ENCODE measurements at regions not wholly inside any gene's neighbourhood (a gene's known extent, or its start where the extent isn't known, plus 50 kb on each side); places are given as distances from the start of the nearest gene placed in this dataset.

- Histone ChIP-seq H3K27me3 (ENCODE audit: low read length) (no peaks in the 10 kb centered on the region), H3K27ac (ENCODE audit: low read length) (no peak overlapping the region), H2AFZ (ENCODE audit: low read length) (no peak overlapping the region), H3K9me3 (ENCODE audit: low read length) (peaks cover 17% of the 10 kb centered on the region), H3K36me3 (ENCODE audit: insufficient read depth, low read length) (no peaks in the 10 kb centered on the region), H3K9me2 (replicated peaks; ENCODE audit: insufficient read depth, low read length) (no peaks in the 10 kb centered on the region), H3K79me2 (ENCODE audit: low read length) (no peaks in the 10 kb centered on the region), H3K4me2 (ENCODE audit: low read depth, low read length, poor library complexity, severe bottlenecking) (no peak overlapping the region), H3K9ac (ENCODE audit: low read length) (no peak overlapping the region), H3K4me3 (ENCODE audit: low read length) (no peak overlapping the region), H4K20me1 (ENCODE audit: insufficient read depth, low read depth, low read length) (no peaks in the 10 kb centered on the region), H3K4me1 (ENCODE audit: low read length) (no peaks in the 10 kb centered on the region)
- DNase-seq, result no peak
These were observed 968.7 kb upstream of the SLC10A2 start for GRCh38 chr13:104034891-104035290.

GRCh38 chr13:104025303-104025702 is 959.1 kb upstream of the SLC10A2 start:
- Histone ChIP-seq H3K9ac (ENCODE audit: low read length) (no peak overlapping the region), H3K9me2 (replicated peaks; ENCODE audit: insufficient read depth, low read length) (no peaks in the 10 kb centered on the region), H3K27me3 (ENCODE audit: low read length) (no peaks in the 10 kb centered on the region), H2AFZ (ENCODE audit: low read length) (no peak overlapping the region), H3K27ac (ENCODE audit: low read length) (no peak overlapping the region), H3K36me3 (ENCODE audit: insufficient read depth, low read length) (no peaks in the 10 kb centered on the region), H3K9me3 (ENCODE audit: low read length) (peaks cover 45% of the 10 kb centered on the region), H4K20me1 (ENCODE audit: insufficient read depth, low read depth, low read length) (no peaks in the 10 kb centered on the region), H3K79me2 (ENCODE audit: low read length) (no peaks in the 10 kb centered on the region), H3K4me1 (ENCODE audit: low read length) (no peaks in the 10 kb centered on the region), H3K4me2 (ENCODE audit: low read depth, low read length, poor library complexity, severe bottlenecking) (no peak overlapping the region), H3K4me3 (ENCODE audit: low read length) (no peak overlapping the region)
- DNase-seq, result no peak

- Histone ChIP-seq H3K4me1 (ENCODE audit: low read length) (no peaks in the 10 kb centered on the region), H3K27me3 (ENCODE audit: low read length) (no peaks in the 10 kb centered on the region), H3K27ac (ENCODE audit: low read length) (no peak overlapping the region), H3K9ac (ENCODE audit: low read length) (no peak overlapping the region), H3K9me3 (ENCODE audit: low read length) (peaks cover 45% of the 10 kb centered on the region), H4K20me1 (ENCODE audit: insufficient read depth, low read depth, low read length) (no peaks in the 10 kb centered on the region), H3K36me3 (ENCODE audit: insufficient read depth, low read length) (no peaks in the 10 kb centered on the region), H3K9me2 (replicated peaks; ENCODE audit: insufficient read depth, low read length) (no peaks in the 10 kb centered on the region), H3K4me2 (ENCODE audit: low read depth, low read length, poor library complexity, severe bottlenecking) (no peak overlapping the region), H3K4me3 (ENCODE audit: low read length) (no peak overlapping the region), H3K79me2 (ENCODE audit: low read length) (no peaks in the 10 kb centered on the region), H2AFZ (ENCODE audit: low read length) (no peak overlapping the region)
- DNase-seq, result no peak
These were observed 958.4 kb upstream of the SLC10A2 start for GRCh38 chr13:104024416-104025170.

- Histone ChIP-seq H3K79me2 (ENCODE audit: low read length) (no peaks in the 10 kb centered on the region), H3K4me3 (ENCODE audit: low read length) (no peak overlapping the region), H3K9me2 (replicated peaks; ENCODE audit: insufficient read depth, low read length) (no peaks in the 10 kb centered on the region), H4K20me1 (ENCODE audit: insufficient read depth, low read depth, low read length) (no peaks in the 10 kb centered on the region), H3K9me3 (ENCODE audit: low read length) (peaks cover 39% of the 10 kb centered on the region), H3K4me2 (ENCODE audit: low read depth, low read length, poor library complexity, severe bottlenecking) (no peak overlapping the region), H3K27ac (ENCODE audit: low read length) (no peak overlapping the region), H3K36me3 (ENCODE audit: insufficient read depth, low read length) (no peaks in the 10 kb centered on the region), H3K9ac (ENCODE audit: low read length) (no peak overlapping the region), H3K4me1 (ENCODE audit: low read length) (no peaks in the 10 kb centered on the region), H3K27me3 (ENCODE audit: low read length) (no peaks in the 10 kb centered on the region), H2AFZ (ENCODE audit: low read length) (no peak overlapping the region)
- DNase-seq, result no peak
These were observed 955.7 kb upstream of the SLC10A2 start for GRCh38 chr13:104021806-104022397.

DNA sequence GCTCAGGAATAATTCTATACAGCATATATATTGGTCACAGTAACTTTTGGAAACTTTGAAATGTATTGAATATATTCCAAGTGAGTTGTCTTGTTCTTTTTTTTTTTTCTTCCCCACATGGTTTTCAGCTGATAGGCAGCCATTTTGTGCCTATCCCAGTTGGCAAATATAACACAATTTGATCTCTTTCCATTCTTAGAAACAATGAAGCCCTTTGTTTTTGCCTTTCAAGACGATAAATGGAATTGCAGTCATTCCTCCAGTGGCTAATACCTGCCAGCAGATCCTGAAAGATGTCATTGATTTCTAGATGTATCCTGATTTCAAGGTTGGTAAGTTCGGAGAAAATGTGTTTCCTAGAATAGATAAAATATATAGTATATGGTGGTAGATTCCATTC is 951.1 kb upstream of the SLC10A2 start:
- DNase-seq, result no peak
- Histone ChIP-seq H2AFZ (ENCODE audit: low read length) (no peak overlapping the region), H3K27me3 (ENCODE audit: low read length) (no peaks in the 10 kb centered on the region), H3K4me3 (ENCODE audit: low read length) (no peak overlapping the region), H3K27ac (ENCODE audit: low read length) (no peak overlapping the region), H3K9me2 (replicated peaks; ENCODE audit: insufficient read depth, low read length) (no peaks in the 10 kb centered on the region), H3K9ac (ENCODE audit: low read length) (no peak overlapping the region), H3K79me2 (ENCODE audit: low read length) (no peaks in the 10 kb centered on the region), H3K36me3 (ENCODE audit: insufficient read depth, low read length) (no peaks in the 10 kb centered on the region), H3K9me3 (ENCODE audit: low read length) (peaks cover 17% of the 10 kb centered on the region), H4K20me1 (ENCODE audit: insufficient read depth, low read depth, low read length) (no peaks in the 10 kb centered on the region), H3K4me1 (ENCODE audit: low read length) (no peaks in the 10 kb centered on the region), H3K4me2 (ENCODE audit: low read depth, low read length, poor library complexity, severe bottlenecking) (no peak overlapping the region)

DNA sequence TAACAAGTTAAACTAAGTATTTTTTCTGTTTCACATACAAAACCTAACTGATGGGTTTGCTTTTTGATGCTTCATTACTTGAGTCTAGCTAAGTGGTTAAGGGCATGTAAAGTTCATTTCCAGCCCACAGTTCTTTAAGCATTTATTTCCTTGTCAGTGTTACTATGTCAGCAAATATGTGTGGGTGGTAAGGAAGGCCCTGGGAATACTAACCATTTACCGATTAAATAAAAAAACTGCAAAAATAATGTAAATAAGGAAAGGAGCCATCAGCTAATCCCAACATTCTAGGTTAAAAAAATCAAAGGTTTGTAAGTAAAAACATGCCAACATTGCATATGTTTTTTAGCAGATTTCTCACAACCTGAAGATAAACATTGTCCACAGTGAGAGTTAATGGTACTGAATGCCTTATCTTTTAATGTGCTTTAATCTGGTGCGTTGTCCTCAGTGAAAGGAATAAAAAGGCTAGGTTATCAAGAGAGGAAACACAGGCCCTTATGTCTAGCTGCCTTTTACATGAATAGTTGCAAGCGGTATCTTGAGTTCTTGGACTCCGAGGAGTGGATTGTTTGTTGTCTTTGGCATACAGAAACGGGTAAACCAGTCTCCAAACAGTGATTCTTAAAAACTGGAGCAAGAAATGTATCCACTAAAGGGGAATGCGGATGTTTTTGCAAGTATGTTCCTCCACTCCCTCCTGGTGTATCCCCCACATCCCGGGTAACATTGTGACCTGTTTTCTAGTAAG is 949.6 kb upstream of the SLC10A2 start:
- H3K27me3 ChIP-seq (ENCODE audit: low read length), result no peaks in the 10 kb centered on the region
- no peaks in the 10 kb centered on the region for H3K79me2 ChIP-seq (ENCODE audit: low read length)
- no peak overlapping the region for H3K9ac ChIP-seq (ENCODE audit: low read length)
- H3K36me3 ChIP-seq (ENCODE audit: insufficient read depth, low read length), result no peaks in the 10 kb centered on the region
- no peaks in the 10 kb centered on the region for H4K20me1 ChIP-seq (ENCODE audit: insufficient read depth, low read depth, low read length)
- no peak for DNase-seq
- no peak overlapping the region for H3K4me3 ChIP-seq (ENCODE audit: low read length)
- no peaks in the 10 kb centered on the region for H3K4me1 ChIP-seq (ENCODE audit: low read length)
- no peak overlapping the region for H3K27ac ChIP-seq (ENCODE audit: low read length)
- H3K9me2 ChIP-seq (replicated peaks; ENCODE audit: insufficient read depth, low read length), result no peaks in the 10 kb centered on the region
- H2AFZ ChIP-seq (ENCODE audit: low read length), result no peak overlapping the region
- H3K4me2 ChIP-seq (ENCODE audit: low read depth, low read length, poor library complexity, severe bottlenecking), result no peak overlapping the region
- H3K9me3 ChIP-seq (ENCODE audit: low read length), result peaks cover 21% of the 10 kb centered on the region; the same call in 1 of the 2 replicates

GRCh38 chr13:104014803-104015645 is 948.8 kb upstream of the SLC10A2 start:
- no peaks in the 10 kb centered on the region for H3K79me2 ChIP-seq (ENCODE audit: low read length)
- no peak overlapping the region for H3K9ac ChIP-seq (ENCODE audit: low read length)
- no peak overlapping the region for H3K4me2 ChIP-seq (ENCODE audit: low read depth, low read length, poor library complexity, severe bottlenecking)
- H3K27ac ChIP-seq (ENCODE audit: low read length), result no peak overlapping the region
- no peak overlapping the region for H3K4me3 ChIP-seq (ENCODE audit: low read length)
- no peaks in the 10 kb centered on the region for H4K20me1 ChIP-seq (ENCODE audit: insufficient read depth, low read depth, low read length)
- no peak for DNase-seq
- no peak overlapping the region for H2AFZ ChIP-seq (ENCODE audit: low read length)
- H3K9me3 ChIP-seq (ENCODE audit: low read length), result peaks cover 24% of the 10 kb centered on the region; the same call in 1 of the 2 replicates
- no peaks in the 10 kb centered on the region for H3K9me2 ChIP-seq (replicated peaks; ENCODE audit: insufficient read depth, low read length)
- no peaks in the 10 kb centered on the region for H3K4me1 ChIP-seq (ENCODE audit: low read length)
- no peaks in the 10 kb centered on the region for H3K36me3 ChIP-seq (ENCODE audit: insufficient read depth, low read length)
- H3K27me3 ChIP-seq (ENCODE audit: low read length), result no peaks in the 10 kb centered on the region
